H1 (cell line): ENCODE measurements at regions not wholly inside any gene's neighbourhood (a gene's known extent, or its start where the extent isn't known, plus 50 kb on each side); places are given as distances from the start of the nearest gene placed in this dataset.

ENCODE experiments used
- ASH2L ChIP-seq: fragments of 200-600, 300-600 bp; sonication (generic); IDR thresholded peaks from one replicate; pipeline ENCODE4 v1.7.1; 2017; ENCODE audit warnings: low read length
- EP300 ChIP-seq, 2 experiments: IDR thresholded peaks; 1 replicate in 1 of 2; 2 replicates in 1 of 2; pipeline ENCODE4 v1.6.1; 2011 to 2012; ENCODE audit warnings: low read depth in 2 of 2, low read length in 2 of 2, mild to moderate bottlenecking in 2 of 2, borderline replicate concordance in 1 of 2, inconsistent platforms in 1 of 2, moderate library complexity in 1 of 2
- HDAC6 ChIP-seq: IDR thresholded peaks from one replicate; pipeline ENCODE4 v1.7.1; 2012; ENCODE audit warnings: low read depth, mild to moderate bottlenecking, inconsistent platforms, low read length, moderate library complexity
- JUND ChIP-seq: IDR thresholded peaks from 2 replicates; pipeline ENCODE4 v1.6.1; 2011; ENCODE audit warnings: mild to moderate bottlenecking, improper control_type of control experiment, low read length
- KDM1A ChIP-seq: fragments of 200-600, 300-600 bp; sonication (generic); IDR thresholded peaks from 2 replicates; pipeline ENCODE4 v1.7.1; 2016; ENCODE audit warnings: mild to moderate bottlenecking, low read length, borderline replicate concordance
- POLR2A ChIP-seq, 2 experiments: IDR thresholded peaks; 1 replicate in 1 of 2; 2 replicates in 1 of 2; pipeline ENCODE4 v1.6.1; 2011; ENCODE audit warnings: low read depth in 2 of 2, low read length in 2 of 2, mild to moderate bottlenecking in 2 of 2; ENCODE audit errors: control extremely low read depth in 1 of 2
- TF ChIP-seq, protein P1 (sequence below): IDR thresholded peaks from 2 replicates; pipeline ENCODE4 v1.6.1; 2012; ENCODE audit warnings: inconsistent platforms
- TF ChIP-seq, protein P2 (sequence below), 3 experiments: IDR thresholded peaks; 1 replicate in 2 of 3; 2 replicates in 1 of 3; pipeline versions ENCODE4 v1.5.1 to v1.6.1; 2011; ENCODE audit warnings: low read length in 3 of 3, mild to moderate bottlenecking in 3 of 3, inconsistent platforms in 2 of 3, low read depth in 1 of 3, moderate library complexity in 1 of 3; ENCODE audit not compliant: insufficient read depth in 1 of 3; ENCODE audit errors: control extremely low read depth in 1 of 3

DNA sequence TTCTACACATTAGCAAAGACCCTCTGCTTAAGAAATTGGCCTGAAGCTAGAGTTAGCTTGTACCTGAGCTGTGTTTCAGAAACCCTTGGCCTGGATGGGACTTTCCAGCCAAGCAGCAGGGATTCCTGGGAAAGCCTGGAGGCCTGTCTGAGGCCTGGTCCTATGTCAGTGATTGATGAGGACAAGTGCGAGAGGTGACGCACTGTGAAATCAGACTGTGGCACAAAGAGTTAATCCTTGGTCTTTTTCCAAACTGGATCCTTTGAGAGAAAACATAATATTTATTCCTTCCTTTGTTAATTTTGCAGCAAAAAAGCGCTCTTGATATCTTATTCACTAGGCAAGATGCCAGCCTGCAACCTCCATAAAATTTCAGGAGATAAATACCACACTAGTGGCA lies 225.0 kb upstream of the ATP11B start:
- TF ChIP-seq POLR2A (IDR thresholded peaks at IDR 0.05; ENCODE audit: control extremely low read depth in 1 of 2, low read depth in 2 of 2, low read length in 2 of 2) (no peak), EP300 (IDR thresholded peaks at IDR 0.05; ENCODE audit: borderline replicate concordance in 1 of 2, low read depth in 2 of 2, low read length in 2 of 2) (no peak), JUND (no peak), HDAC6 (no peak), KDM1A (no peak), ASH2L (no peak)
- TF ChIP-seq, protein P1, sequence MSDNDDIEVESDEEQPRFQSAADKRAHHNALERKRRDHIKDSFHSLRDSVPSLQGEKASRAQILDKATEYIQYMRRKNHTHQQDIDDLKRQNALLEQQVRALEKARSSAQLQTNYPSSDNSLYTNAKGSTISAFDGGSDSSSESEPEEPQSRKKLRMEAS, result no peak
- TF ChIP-seq, protein P2, sequence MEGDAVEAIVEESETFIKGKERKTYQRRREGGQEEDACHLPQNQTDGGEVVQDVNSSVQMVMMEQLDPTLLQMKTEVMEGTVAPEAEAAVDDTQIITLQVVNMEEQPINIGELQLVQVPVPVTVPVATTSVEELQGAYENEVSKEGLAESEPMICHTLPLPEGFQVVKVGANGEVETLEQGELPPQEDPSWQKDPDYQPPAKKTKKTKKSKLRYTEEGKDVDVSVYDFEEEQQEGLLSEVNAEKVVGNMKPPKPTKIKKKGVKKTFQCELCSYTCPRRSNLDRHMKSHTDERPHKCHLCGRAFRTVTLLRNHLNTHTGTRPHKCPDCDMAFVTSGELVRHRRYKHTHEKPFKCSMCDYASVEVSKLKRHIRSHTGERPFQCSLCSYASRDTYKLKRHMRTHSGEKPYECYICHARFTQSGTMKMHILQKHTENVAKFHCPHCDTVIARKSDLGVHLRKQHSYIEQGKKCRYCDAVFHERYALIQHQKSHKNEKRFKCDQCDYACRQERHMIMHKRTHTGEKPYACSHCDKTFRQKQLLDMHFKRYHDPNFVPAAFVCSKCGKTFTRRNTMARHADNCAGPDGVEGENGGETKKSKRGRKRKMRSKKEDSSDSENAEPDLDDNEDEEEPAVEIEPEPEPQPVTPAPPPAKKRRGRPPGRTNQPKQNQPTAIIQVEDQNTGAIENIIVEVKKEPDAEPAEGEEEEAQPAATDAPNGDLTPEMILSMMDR (IDR thresholded peaks at IDR 0.05; ENCODE audit: control extremely low read depth in 1 of 3, insufficient read depth in 1 of 3, low read depth in 1 of 3, low read length in 3 of 3), result no peak
